ENCODE measurements at regions not wholly inside any gene's neighbourhood (a gene's known extent, or its start where the extent isn't known, plus 50 kb on each side); places are given as distances from the start of the nearest gene placed in this dataset.
"Not testable (repeated sequence)": the region's sequence is repeated elsewhere in the genome, so short reads cannot be mapped to it uniquely, and the experiment has no call there.

- H3K56ac ChIP-seq (ENCODE audit: insufficient read length, low read depth, low read length); H3K27ac Mint-ChIP-seq; DNase-seq; H3K79me1 ChIP-seq (ENCODE audit: insufficient read depth, low read depth, low read length, poor library complexity, severe bottlenecking); H2BK15ac ChIP-seq (ENCODE audit: low read depth, low read length); H3K23me2 ChIP-seq (ENCODE audit: insufficient read length, low read depth, low read length, poor library complexity, severe bottlenecking); H3T11ph ChIP-seq (ENCODE audit: low read length); H3K4me2 ChIP-seq (ENCODE audit: insufficient read depth, insufficient read length, low read length); H3K23ac ChIP-seq (ENCODE audit: insufficient read length, low read depth, low read length); H3K14ac ChIP-seq (ENCODE audit: insufficient read depth, low read length); H4K5ac ChIP-seq (ENCODE audit: insufficient read length, low read depth, low read length); H3K27me3 ChIP-seq (ENCODE audit: insufficient read depth, low read length); H4K91ac ChIP-seq (ENCODE audit: insufficient read length, low read depth, low read length); H3K4me1 ChIP-seq (ENCODE audit: insufficient read depth, low read length); H2BK20ac ChIP-seq (ENCODE audit: low read depth, low read length, poor library complexity, severe bottlenecking); H4K20me1 ChIP-seq (ENCODE audit: control insufficient read depth, insufficient read depth, insufficient read length); H3K4me1 Mint-ChIP-seq; H2BK5ac ChIP-seq (ENCODE audit: insufficient read length, low read length); H4K8ac ChIP-seq (replicated peaks; ENCODE audit: insufficient read length, low read depth, low read length); H2AFZ ChIP-seq (ENCODE audit: low read length); H3K9ac ChIP-seq (ENCODE audit: extremely low read depth, insufficient read length, low read length); H2BK12ac ChIP-seq (ENCODE audit: insufficient read length, low read depth, low read length); H3K79me2 ChIP-seq (ENCODE audit: insufficient read depth, low read length); H2BK120ac ChIP-seq (ENCODE audit: low read depth, low read length, poor library complexity, severe bottlenecking); H3K4ac ChIP-seq (ENCODE audit: low read depth, low read length); H2AK5ac ChIP-seq (ENCODE audit: insufficient read length, low read length); H3K27ac ChIP-seq (ENCODE audit: insufficient read length, low read depth, low read length); H3K18ac ChIP-seq (ENCODE audit: insufficient read length, low read depth, low read length); H3K27me3 Mint-ChIP-seq (ENCODE audit: low read depth); H3K4me3 Mint-ChIP-seq: not testable (repeated sequence)
- Mint-ChIP-seq H3K9me3 (peaks cover 39 to 51% of the 10 kb centered on the region in 2 experiments), H3K36me3 (ENCODE audit: insufficient read depth in 1 of 3, low read depth in 3 of 3) (peaks cover 10 to 21% (median 13%) of the 10 kb centered on the region in 3 experiments)
- peaks cover 25% of the 10 kb centered on the region for H3K9me3 ChIP-seq (ENCODE audit: control insufficient read depth, low read depth, low read length)
- WGBS (ENCODE audit: extremely low coverage, insufficient read length, low lambda C conversion rate): no CpG with 5 or more reads among the region's 48 CpGs
These were observed 533.3 kb downstream of the CWH43 start for GRCh38 chr4:49519150-49520035.

DNA sequence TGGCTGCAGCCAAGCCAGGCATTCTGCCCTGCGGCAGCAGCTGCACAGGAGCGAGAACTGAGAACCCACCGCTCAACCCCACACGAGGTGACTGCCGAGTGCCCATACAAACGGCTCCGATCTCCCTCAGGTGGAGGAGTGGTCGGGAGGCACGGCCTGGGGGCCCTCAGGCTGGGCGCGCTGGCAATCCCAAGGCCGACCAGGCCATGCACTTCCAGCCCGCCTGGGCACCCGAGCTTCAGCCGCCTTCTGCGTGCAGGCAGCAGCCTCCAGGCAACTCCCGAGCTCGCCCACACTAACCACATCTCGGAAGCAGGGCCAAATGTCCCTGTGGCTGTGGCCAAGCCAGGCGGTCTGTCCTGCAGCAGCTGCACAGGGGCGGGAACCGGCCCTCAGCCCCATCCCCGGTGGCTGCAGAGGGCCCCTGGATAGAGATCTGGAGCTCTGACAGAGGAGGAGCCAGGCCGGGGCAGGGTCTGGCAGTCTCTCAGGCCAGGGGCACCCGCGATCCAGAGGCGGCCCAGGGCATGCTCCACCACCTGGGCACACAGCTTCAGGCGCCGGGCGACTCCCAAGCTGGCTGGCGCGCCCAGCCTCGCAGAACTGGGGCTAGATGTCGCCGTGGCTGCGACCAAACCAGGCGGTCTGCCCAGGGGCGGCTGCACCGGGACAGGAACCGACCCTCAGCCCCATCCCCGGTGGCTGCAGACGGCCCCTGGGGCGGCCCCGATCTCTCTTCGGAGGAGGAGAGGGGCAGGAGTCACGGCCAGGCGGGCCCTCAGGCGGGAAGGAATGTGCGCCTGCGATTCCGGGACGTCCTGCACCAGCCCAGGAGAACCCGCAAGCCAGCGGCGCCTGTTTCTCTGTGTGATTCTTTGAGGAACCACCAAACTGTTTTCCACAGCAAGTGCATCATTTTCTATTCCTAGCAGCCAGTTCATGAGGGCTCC, 538.0 kb downstream of the CWH43 start:
- H2BK12ac ChIP-seq (ENCODE audit: insufficient read length, low read depth, low read length); H4K5ac ChIP-seq (ENCODE audit: insufficient read length, low read depth, low read length); H2BK20ac ChIP-seq (ENCODE audit: low read depth, low read length, poor library complexity, severe bottlenecking); H4K91ac ChIP-seq (ENCODE audit: insufficient read length, low read depth, low read length); DNase-seq; H3K23ac ChIP-seq (ENCODE audit: insufficient read length, low read depth, low read length); H3K18ac ChIP-seq (ENCODE audit: insufficient read length, low read depth, low read length); H3K27me3 Mint-ChIP-seq (ENCODE audit: low read depth); H3K27ac Mint-ChIP-seq; H3K9me3 ChIP-seq (ENCODE audit: control insufficient read depth, low read depth, low read length); H3K4me1 ChIP-seq (ENCODE audit: insufficient read depth, low read length); H3K9ac ChIP-seq (ENCODE audit: extremely low read depth, insufficient read length, low read length); H3K36me3 Mint-ChIP-seq (ENCODE audit: insufficient read depth in 1 of 3, low read depth in 3 of 3); H3K4me3 Mint-ChIP-seq; H3K27me3 ChIP-seq (ENCODE audit: insufficient read depth, low read length); H3K56ac ChIP-seq (ENCODE audit: insufficient read length, low read depth, low read length); H2BK120ac ChIP-seq (ENCODE audit: low read depth, low read length, poor library complexity, severe bottlenecking); H3K14ac ChIP-seq (ENCODE audit: insufficient read depth, low read length); H3K4me2 ChIP-seq (ENCODE audit: insufficient read depth, insufficient read length, low read length); H3T11ph ChIP-seq (ENCODE audit: low read length); H3K23me2 ChIP-seq (ENCODE audit: insufficient read length, low read depth, low read length, poor library complexity, severe bottlenecking); H2AK5ac ChIP-seq (ENCODE audit: insufficient read length, low read length); H3K4ac ChIP-seq (ENCODE audit: low read depth, low read length); H3K27ac ChIP-seq (ENCODE audit: insufficient read length, low read depth, low read length); H3K79me2 ChIP-seq (ENCODE audit: insufficient read depth, low read length); H2AFZ ChIP-seq (ENCODE audit: low read length); H2BK15ac ChIP-seq (ENCODE audit: low read depth, low read length); H4K20me1 ChIP-seq (ENCODE audit: control insufficient read depth, insufficient read depth, insufficient read length); H2BK5ac ChIP-seq (ENCODE audit: insufficient read length, low read length); H3K79me1 ChIP-seq (ENCODE audit: insufficient read depth, low read depth, low read length, poor library complexity, severe bottlenecking); H4K8ac ChIP-seq (replicated peaks; ENCODE audit: insufficient read length, low read depth, low read length); H3K4me1 Mint-ChIP-seq: not testable (repeated sequence)
- H3K9me3 Mint-ChIP-seq: peaks cover 19 to 25% of the 10 kb centered on the region in 2 experiments
- no CpG with 5 or more reads among the region's 55 CpGs for WGBS (ENCODE audit: extremely low coverage, insufficient read length, low lambda C conversion rate)

All from H9 (cell line).